Kidney (tissue), 13 donors: ENCODE measurements at regions not wholly inside any gene's neighbourhood (a gene's known extent, or its start where the extent isn't known, plus 50 kb on each side); places are given as distances from the start of the nearest gene placed in this dataset.
A peak's percentile ranks its signal among the peaks of the same experiment; 100 is the strongest.

Experiments
- DNase-seq, 5 donors: peaks; one replicate each; pipeline ENCODE4 v3.0.0-alpha.2; 2013 to 2020
- FAIRE-seq: peaks from 2 replicates; lab custom pipeline; 2012; peaks lifted over from hg19 to GRCh38; lab: Jason Lieb, UNC
- H3K27ac ChIP-seq, 2 donors: one replicate each; pipeline ENCODE4 v1.7.0; 2013; ENCODE audit warnings: low read depth in 2 of 2, low read length in 2 of 2, inconsistent platforms in 1 of 2
- H3K27me3 ChIP-seq: one replicate; pipeline ENCODE4 v1.7.1; 2013; ENCODE audit warnings: low read length, inconsistent platforms; ENCODE audit not compliant: control insufficient read depth, insufficient read depth
- H3K36me3 ChIP-seq, 3 donors: one replicate each; pipeline versions ENCODE4 v1.7.0 to v1.7.1; 2013; ENCODE audit warnings: low read length in 3 of 3, control low read depth in 1 of 3, inconsistent platforms in 1 of 3; ENCODE audit not compliant: insufficient read depth in 3 of 3, control insufficient read depth in 2 of 3
- H3K4me1 ChIP-seq, 3 donors: one replicate each; pipeline versions ENCODE4 v1.7.0 to v1.7.1; 2013; ENCODE audit warnings: low read length in 3 of 3, inconsistent platforms in 1 of 3, low read depth in 1 of 3; ENCODE audit not compliant: control insufficient read depth in 2 of 3, insufficient read depth in 2 of 3
- H3K4me3 ChIP-seq, 3 donors: one replicate each; pipeline versions ENCODE4 v1.7.0 to v1.8.1; 2013; ENCODE audit warnings: low read length in 3 of 3, control low read depth in 1 of 3, inconsistent platforms in 1 of 3
- H3K9ac ChIP-seq, 3 donors: one replicate each; pipeline versions ENCODE4 v1.7.0 to v1.7.1; 2013; ENCODE audit warnings: low read length in 3 of 3, control low read depth in 1 of 3, inconsistent platforms in 1 of 3
- H3K9me3 ChIP-seq, 3 donors: one replicate each; pipeline versions ENCODE4 v1.7.0 to v1.7.1; 2013; ENCODE audit warnings: low read length in 3 of 3, control low read depth in 1 of 3, inconsistent platforms in 1 of 3; ENCODE audit not compliant: control insufficient read depth in 2 of 3, insufficient read depth in 1 of 3
- intact Hi-C: fragments of 100-400 bp; cut with DNase I; formaldehyde crosslinking; loops from one replicate; pipeline ENCODE4 v1.11.1; 2022
- TF ChIP-seq, protein P1 (sequence below): IDR thresholded peaks from 3 replicates; pipeline ENCODE4 v1.5.1; 2012; ENCODE audit warnings: mild to moderate bottlenecking, moderate library complexity, borderline replicate concordance; ENCODE audit not compliant: insufficient read depth; ENCODE audit errors: extremely low read depth
- donor health status: control.
- donor health status: control.
- donor health status: control.
- donor health status: control.
- donor health status: control.
- donor health status: DM: yes; HTN: yes; CAD: no.
- donor health status: Normal renal cell carcinoma (clear cell type).

DNA sequence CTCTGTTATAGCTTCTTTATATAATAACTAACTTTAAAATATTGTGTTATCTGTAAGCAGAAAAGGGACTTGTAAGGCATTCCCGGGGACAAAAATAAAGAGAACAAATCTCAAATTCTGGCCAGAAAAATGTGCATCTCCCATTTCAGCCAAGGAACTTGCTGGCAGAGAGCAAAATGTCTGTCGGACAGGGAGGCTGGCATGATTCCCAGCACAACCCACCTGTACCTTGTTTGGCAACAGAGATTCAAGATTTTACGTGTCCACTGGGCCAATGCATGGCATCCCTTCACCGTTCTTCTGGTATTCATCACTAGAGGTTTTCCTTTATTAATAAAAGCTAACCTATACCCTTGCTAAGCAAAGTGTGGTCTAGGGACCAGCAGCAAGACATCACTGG, 566.6 kb downstream of the PSAT1 start:
- no peaks in the 10 kb centered on the region for H3K4me1 ChIP-seq
- H3K27ac ChIP-seq, result no peak overlapping the region
- H3K9ac ChIP-seq, result no peak overlapping the region
- H3K4me3 ChIP-seq, result no peak overlapping the region
- H3K9me3 ChIP-seq, result peaks cover 0 to 2% (median 0%) of the 10 kb centered on the region in 3 donors
- H3K36me3 ChIP-seq, result no peaks in the 10 kb centered on the region
- DNase-seq, result no peak
- no peaks in the 10 kb centered on the region for H3K27me3 ChIP-seq
- TF ChIP-seq, protein P1, sequence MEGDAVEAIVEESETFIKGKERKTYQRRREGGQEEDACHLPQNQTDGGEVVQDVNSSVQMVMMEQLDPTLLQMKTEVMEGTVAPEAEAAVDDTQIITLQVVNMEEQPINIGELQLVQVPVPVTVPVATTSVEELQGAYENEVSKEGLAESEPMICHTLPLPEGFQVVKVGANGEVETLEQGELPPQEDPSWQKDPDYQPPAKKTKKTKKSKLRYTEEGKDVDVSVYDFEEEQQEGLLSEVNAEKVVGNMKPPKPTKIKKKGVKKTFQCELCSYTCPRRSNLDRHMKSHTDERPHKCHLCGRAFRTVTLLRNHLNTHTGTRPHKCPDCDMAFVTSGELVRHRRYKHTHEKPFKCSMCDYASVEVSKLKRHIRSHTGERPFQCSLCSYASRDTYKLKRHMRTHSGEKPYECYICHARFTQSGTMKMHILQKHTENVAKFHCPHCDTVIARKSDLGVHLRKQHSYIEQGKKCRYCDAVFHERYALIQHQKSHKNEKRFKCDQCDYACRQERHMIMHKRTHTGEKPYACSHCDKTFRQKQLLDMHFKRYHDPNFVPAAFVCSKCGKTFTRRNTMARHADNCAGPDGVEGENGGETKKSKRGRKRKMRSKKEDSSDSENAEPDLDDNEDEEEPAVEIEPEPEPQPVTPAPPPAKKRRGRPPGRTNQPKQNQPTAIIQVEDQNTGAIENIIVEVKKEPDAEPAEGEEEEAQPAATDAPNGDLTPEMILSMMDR, result no peak
- no peak for FAIRE-seq
- intact Hi-C loops, result no loop called here

DNA sequence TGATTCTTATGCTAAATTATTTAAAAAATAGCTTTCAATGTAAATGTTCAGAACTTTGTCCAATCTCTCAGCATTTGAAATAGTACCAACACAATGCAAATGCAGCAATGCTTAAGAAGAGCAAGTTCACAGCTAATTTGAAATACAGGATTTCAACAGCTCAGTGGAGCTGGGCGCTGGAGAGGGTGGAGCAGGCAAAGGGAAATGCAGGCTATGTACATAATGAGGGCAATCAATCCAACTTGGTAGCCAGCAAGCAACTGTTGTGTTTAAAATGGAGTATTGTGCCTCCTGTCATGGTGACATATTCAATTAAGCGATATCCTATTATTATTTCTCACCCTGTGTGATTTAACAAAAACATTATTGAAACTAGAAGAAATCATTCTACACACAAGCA, 568.8 kb downstream of the PSAT1 start:
- intact Hi-C loops, result no loop called here
- Histone ChIP-seq H3K36me3 (no peaks in the 10 kb centered on the region), H3K9me3 (peaks cover 0 to 2% (median 0%) of the 10 kb centered on the region in 3 donors), H3K9ac (no peak overlapping the region), H3K27me3 (no peaks in the 10 kb centered on the region), H3K27ac (no peak overlapping the region), H3K4me1 (no peaks in the 10 kb centered on the region), H3K4me3 (no peak overlapping the region)
- FAIRE-seq, result no peak
- DNase-seq, result no peak
- TF ChIP-seq, protein P1, result no peak

DNA sequence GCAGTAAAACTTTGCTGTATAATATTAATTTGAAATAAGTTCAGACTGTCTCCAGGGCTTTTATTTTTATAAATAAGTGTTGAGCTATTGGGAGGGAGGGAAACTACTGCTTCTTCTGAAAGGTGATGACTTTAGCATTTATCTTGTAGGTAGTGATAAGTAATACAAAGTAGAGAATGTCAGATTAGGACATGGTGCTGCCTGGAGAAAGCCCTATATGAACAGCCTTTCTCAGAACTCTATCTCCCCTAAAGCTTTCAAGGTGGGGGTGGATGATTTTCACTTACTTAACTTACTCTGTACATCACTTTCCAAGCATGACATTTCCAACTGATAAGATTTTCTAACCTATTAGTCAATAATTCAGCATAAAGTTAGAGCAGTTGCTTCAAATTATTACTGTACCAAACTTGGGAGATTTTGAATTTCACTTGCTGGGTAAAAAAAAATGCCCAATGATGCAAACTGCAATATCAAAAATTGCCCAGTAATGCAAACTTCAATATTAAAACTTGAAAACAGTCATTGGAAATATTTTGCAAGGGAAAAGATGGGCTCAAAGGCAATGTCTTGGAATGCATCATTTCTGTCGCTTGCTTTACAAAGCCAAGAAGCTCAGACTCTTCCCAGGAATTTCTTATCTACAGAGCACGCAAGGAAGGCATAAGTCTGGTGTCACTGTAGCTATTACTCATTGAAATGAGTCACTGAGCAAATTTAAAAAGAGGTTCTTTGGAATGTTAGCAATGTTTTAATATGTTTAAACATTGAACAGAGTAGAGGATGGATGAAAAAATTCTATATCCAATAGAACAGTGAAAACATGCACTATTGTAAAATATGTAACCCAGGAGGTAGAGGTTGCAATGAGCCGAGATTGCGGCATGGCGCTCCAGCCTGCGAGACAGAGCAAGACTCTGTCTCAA, 569.5 kb downstream of the PSAT1 start:
- Histone ChIP-seq H3K27ac (no peak overlapping the region), H3K4me1 (no peaks in the 10 kb centered on the region), H3K4me3 (no peak overlapping the region), H3K9ac (no peak overlapping the region), H3K27me3 (no peaks in the 10 kb centered on the region), H3K36me3 (no peaks in the 10 kb centered on the region), H3K9me3 (peaks cover 0 to 2% (median 0%) of the 10 kb centered on the region in 3 donors)
- TF ChIP-seq, protein P1, result no peak
- no peak for FAIRE-seq
- intact Hi-C loops, result no loop called here
- DNase-seq, result peak in 1 of 5 donors; percentile 10
